Hepatocyte (in vitro differentiated cells): ENCODE measurements at regions not wholly inside any gene's neighbourhood (a gene's known extent, or its start where the extent isn't known, plus 50 kb on each side); places are given as distances from the start of the nearest gene placed in this dataset.

Source experiments
- DNase-seq: peaks from one replicate; pipeline ENCODE4 v3.0.0-alpha.2; 2016; ENCODE audit warnings: low spot score
- H2AFZ ChIP-seq: fragments of 200-600 bp; sonication (generic); 2 replicates; pipeline ENCODE4 v1.6.0; 2016; ENCODE audit warnings: antibody characterized with exemption, mild to moderate bottlenecking
- H3K27ac ChIP-seq: fragments of 200-600 bp; sonication (generic); 2 replicates; pipeline ENCODE4 v1.5.1; 2016; ENCODE audit warnings: mild to moderate bottlenecking
- H3K27me3 ChIP-seq: fragments of 200-600 bp; sonication (generic); 2 replicates; pipeline ENCODE4 v1.6.1; 2016
- H3K36me3 ChIP-seq: fragments of 200-600 bp; sonication (generic); replicated peaks from 2 replicates; pipeline ENCODE4 v1.5.1; 2016; ENCODE audit warnings: low read depth; ENCODE audit not compliant: insufficient read depth
- H3K4me1 ChIP-seq: fragments of 200-600 bp; sonication (generic); 2 replicates; pipeline ENCODE4 v1.5.1; 2016; ENCODE audit warnings: mild to moderate bottlenecking, moderate library complexity; ENCODE audit not compliant: insufficient read depth
- H3K4me2 ChIP-seq: fragments of 200-600 bp; sonication (generic); 2 replicates; pipeline ENCODE4 v1.6.0; 2016
- H3K4me3 ChIP-seq: fragments of 200-600 bp; sonication (generic); 2 replicates; pipeline ENCODE4 v1.5.1; 2016; ENCODE audit warnings: mild to moderate bottlenecking
- H3K79me2 ChIP-seq: fragments of 200-600 bp; sonication (generic); 2 replicates; pipeline ENCODE4 v1.6.0; 2017; ENCODE audit warnings: mild to moderate bottlenecking
- H3K9me2 ChIP-seq: fragments of 200-600 bp; sonication (generic); replicated peaks from 2 replicates; pipeline ENCODE4 v1.6.0; 2017; ENCODE audit warnings: mild to moderate bottlenecking; ENCODE audit not compliant: insufficient read depth
- H3K9me3 ChIP-seq: fragments of 200-600 bp; sonication (generic); 2 replicates; pipeline ENCODE4 v1.5.1; 2016; ENCODE audit warnings: low read depth, mild to moderate bottlenecking
- H4K20me1 ChIP-seq: fragments of 200-600 bp; sonication (generic); 2 replicates; pipeline ENCODE4 v1.6.0; 2016; ENCODE audit warnings: mild to moderate bottlenecking; ENCODE audit not compliant: insufficient read depth, poor library complexity, severe bottlenecking
- CTCF ChIP-seq: fragments of 200-600 bp; sonication (generic); IDR thresholded peaks from 2 replicates; pipeline ENCODE4 v1.5.1; 2016; ENCODE audit warnings: antibody characterized with exemption, mild to moderate bottlenecking; ENCODE audit not compliant: poor library complexity
- EZH2 ChIP-seq: fragments of 200-600 bp; sonication (generic); IDR thresholded peaks from 2 replicates; pipeline ENCODE4 v1.6.1; 2016; ENCODE audit warnings: antibody characterized with exemption, mild to moderate bottlenecking, borderline replicate concordance
- EZH2phosphoT487 ChIP-seq: fragments of 200-600 bp; sonication (generic); IDR thresholded peaks from one replicate; pipeline ENCODE4 v1.6.1; 2018; ENCODE audit warnings: antibody characterized with exemption, mild to moderate bottlenecking, low read depth, moderate library complexity; ENCODE audit not compliant: unreplicated experiment, severe bottlenecking
- WGBS: methylation state at CpG from one replicate; pipeline ENCODE4 v1.1.6; 2016; ENCODE audit warnings: low lambda C conversion rate; ENCODE audit errors: missing lambda C conversion rate; 5-methylcytosine and 5-hydroxymethylcytosine counted together

- TF ChIP-seq CTCF, result no peak
- no peak for TF ChIP-seq EZH2
- no peak for TF ChIP-seq EZH2phosphoT487
- H3K36me3 ChIP-seq, result no peaks in the 10 kb centered on the region
- no peak for DNase-seq
- H3K4me2 ChIP-seq, result no peak overlapping the region
- no peaks in the 10 kb centered on the region for H4K20me1 ChIP-seq
- H3K9me3 ChIP-seq, result no peaks in the 10 kb centered on the region
- H3K9me2 ChIP-seq, result no peaks in the 10 kb centered on the region
- 80% methylated on average over 1 of the region's 1 CpG for WGBS
- no peak overlapping the region for H2AFZ ChIP-seq
- H3K4me1 ChIP-seq, result no peaks in the 10 kb centered on the region
- no peaks in the 10 kb centered on the region for H3K27me3 ChIP-seq
- no peak overlapping the region for H3K27ac ChIP-seq
- H3K4me3 ChIP-seq, result no peak overlapping the region
- H3K79me2 ChIP-seq, result no peaks in the 10 kb centered on the region
Observed at GRCh38 chr18:66110607-66111006, 359.8 kb downstream of the CDH7 start.

GRCh38 chr18:66109981-66110380 lies 359.2 kb downstream of the CDH7 start:
- Histone ChIP-seq H3K9me3 (no peaks in the 10 kb centered on the region), H3K79me2 (no peaks in the 10 kb centered on the region)
- WGBS, result 80% methylated on average over 1 of the region's 1 CpG

GRCh38 chr18:66107546-66107945 lies 356.7 kb downstream of the CDH7 start:
- H3K4me3 ChIP-seq, result no peak overlapping the region
- no peak for TF ChIP-seq CTCF
- no peak for TF ChIP-seq EZH2
- TF ChIP-seq EZH2phosphoT487, result no peak
- no peak for DNase-seq
- no peaks in the 10 kb centered on the region for H3K79me2 ChIP-seq
- no peaks in the 10 kb centered on the region for H3K27me3 ChIP-seq
- no peak overlapping the region for H3K27ac ChIP-seq
- no peaks in the 10 kb centered on the region for H4K20me1 ChIP-seq
- H3K4me1 ChIP-seq, result no peaks in the 10 kb centered on the region
- WGBS, result 86% methylated on average over 3 of the region's 3 CpGs
- no peak overlapping the region for H3K4me2 ChIP-seq
- no peaks in the 10 kb centered on the region for H3K9me3 ChIP-seq
- H3K9me2 ChIP-seq, result no peaks in the 10 kb centered on the region
- H2AFZ ChIP-seq, result no peak overlapping the region
- no peaks in the 10 kb centered on the region for H3K36me3 ChIP-seq

More at GRCh38 chr18:66109981-66110380, 359.2 kb downstream of the CDH7 start:
- H3K9me2 ChIP-seq, result no peaks in the 10 kb centered on the region
- H3K4me2 ChIP-seq, result no peak overlapping the region
- no peak for DNase-seq
- TF ChIP-seq EZH2phosphoT487 (no peak), EZH2 (no peak), CTCF (no peak)
- H3K27ac ChIP-seq, result no peak overlapping the region
- H2AFZ ChIP-seq, result no peak overlapping the region
- H4K20me1 ChIP-seq, result no peaks in the 10 kb centered on the region
- H3K4me1 ChIP-seq, result no peaks in the 10 kb centered on the region
- no peaks in the 10 kb centered on the region for H3K36me3 ChIP-seq
- H3K4me3 ChIP-seq, result no peak overlapping the region
- H3K27me3 ChIP-seq, result no peaks in the 10 kb centered on the region

- Histone ChIP-seq H3K27ac (no peak overlapping the region), H3K27me3 (no peaks in the 10 kb centered on the region), H3K79me2 (no peaks in the 10 kb centered on the region), H3K9me3 (no peaks in the 10 kb centered on the region), H3K9me2 (no peaks in the 10 kb centered on the region), H3K4me1 (no peaks in the 10 kb centered on the region), H3K4me3 (no peak overlapping the region), H4K20me1 (no peaks in the 10 kb centered on the region), H3K4me2 (no peak overlapping the region), H2AFZ (no peak overlapping the region), H3K36me3 (no peaks in the 10 kb centered on the region)
- DNase-seq, result no peak
- TF ChIP-seq EZH2, result no peak
- TF ChIP-seq CTCF, result no peak
- no peak for TF ChIP-seq EZH2phosphoT487
- WGBS, result 65% methylated on average over 4 of the region's 4 CpGs
Observed at GRCh38 chr18:66105016-66105415, 354.2 kb downstream of the CDH7 start.
